Ectodermal cell (in vitro differentiated cells): ENCODE measurements at regions not wholly inside any gene's neighbourhood (a gene's known extent, or its start where the extent isn't known, plus 50 kb on each side); places are given as distances from the start of the nearest gene placed in this dataset.

Experiments
- H3K27ac ChIP-seq: 2 replicates; pipeline ENCODE4 v1.7.0; 2013; ENCODE audit warnings: mild to moderate bottlenecking, low read depth, low read length; ENCODE audit not compliant: insufficient read depth, poor library complexity, severe bottlenecking
- H3K27me3 ChIP-seq: 2 replicates; pipeline ENCODE4 v1.7.0; 2013; ENCODE audit warnings: mild to moderate bottlenecking, low read length; ENCODE audit not compliant: insufficient read depth, control insufficient read depth, poor library complexity, severe bottlenecking
- H3K36me3 ChIP-seq: one replicate; pipeline ENCODE4 v1.7.0; 2013; ENCODE audit warnings: low read length; ENCODE audit not compliant: control insufficient read depth, insufficient read depth
- H3K4me1 ChIP-seq: one replicate; pipeline ENCODE4 v1.7.0; 2013; ENCODE audit warnings: low read length; ENCODE audit not compliant: control insufficient read depth, insufficient read depth
- H3K4me3 ChIP-seq: 2 replicates; pipeline ENCODE4 v1.7.0; 2013; ENCODE audit warnings: low read depth, low read length, control low read depth; ENCODE audit not compliant: insufficient read depth
- H3K9me3 ChIP-seq: 2 replicates; pipeline ENCODE4 v1.7.0; 2013; ENCODE audit warnings: mild to moderate bottlenecking, low read length, moderate library complexity; ENCODE audit not compliant: control insufficient read depth
- WGBS, 2 experiments: methylation state at CpG; one replicate each; pipeline ENCODE4 v1.1.7; 2013; ENCODE audit warnings: missing lambda C conversion rate in 2 of 2; 5-methylcytosine and 5-hydroxymethylcytosine counted together

DNA sequence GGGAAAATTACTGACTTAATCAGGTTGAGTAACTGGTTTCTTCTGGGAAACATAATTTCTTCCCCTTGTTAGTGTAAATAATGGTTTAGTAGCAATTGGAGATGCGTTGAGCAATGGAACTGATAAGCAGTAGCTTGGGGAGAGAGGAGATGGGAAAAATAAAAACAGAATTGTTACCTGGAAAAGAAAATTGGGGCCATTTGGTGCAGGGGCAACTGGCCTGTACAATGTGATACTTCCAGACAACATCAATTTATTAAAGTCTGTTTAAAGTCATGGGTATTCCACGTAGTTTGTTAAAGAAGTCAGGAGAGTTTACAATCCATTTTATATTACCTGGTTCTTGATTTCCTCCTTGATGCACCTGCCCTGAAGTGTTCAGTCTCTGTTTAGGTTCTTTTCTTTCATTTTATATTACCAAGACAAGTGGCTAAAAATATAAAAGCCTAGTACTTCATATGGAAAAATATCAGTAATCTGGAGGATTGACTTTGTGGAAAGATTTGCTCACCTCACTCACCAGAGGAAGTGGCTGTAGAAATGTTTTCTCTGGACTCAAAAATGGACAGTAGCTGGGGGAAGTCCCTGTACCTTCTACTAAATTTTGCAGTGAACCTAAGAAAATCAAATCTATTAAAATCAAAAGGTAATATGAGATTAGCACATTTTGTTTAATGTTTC is 161.0 kb downstream of the DDX1 start:
- Histone ChIP-seq H3K27ac (no peak overlapping the region), H3K4me1 (peaks cover 5% of the 10 kb centered on the region), H3K36me3 (no peaks in the 10 kb centered on the region), H3K4me3 (no peak overlapping the region), H3K9me3 (no peaks in the 10 kb centered on the region), H3K27me3 (no peaks in the 10 kb centered on the region)
- WGBS, 2 experiments = 85 to 100% methylated on average over 2 of the region's 2 CpGs

DNA sequence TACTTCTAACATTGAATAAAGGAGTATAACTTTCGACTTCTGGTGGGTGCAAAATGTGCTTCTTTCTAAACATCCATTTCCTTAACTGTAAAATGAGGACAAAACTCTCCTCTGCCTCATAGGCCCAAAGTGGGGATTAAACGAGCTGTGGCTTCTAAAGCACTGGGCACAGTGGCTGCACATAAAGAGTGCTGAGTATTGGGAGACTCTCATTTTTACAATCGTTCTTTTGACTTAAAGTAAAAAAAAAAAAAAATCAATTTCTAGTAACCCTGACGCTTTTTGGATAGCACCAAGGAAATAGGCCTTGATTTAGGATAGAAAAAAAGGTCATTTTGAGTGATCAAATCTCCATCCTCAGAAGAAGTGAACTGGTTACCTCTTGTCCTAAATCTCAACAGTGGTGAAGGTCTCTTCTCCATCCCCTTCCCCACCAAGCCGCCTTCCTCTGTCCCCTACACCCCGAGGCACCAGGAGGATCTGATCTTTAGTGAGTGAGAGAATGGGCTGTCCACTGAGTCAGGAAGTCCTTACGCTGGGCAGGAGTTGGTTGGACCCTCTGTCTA is 161.6 kb downstream of the DDX1 start:
- 83 to 87% methylated on average over 6 to 7 of the region's 7 CpGs for WGBS, 2 experiments
- Histone ChIP-seq H3K36me3 (no peaks in the 10 kb centered on the region), H3K9me3 (no peaks in the 10 kb centered on the region), H3K4me3 (no peak overlapping the region), H3K4me1 (peaks cover under 1% of the 10 kb centered on the region), H3K27ac (no peak overlapping the region), H3K27me3 (no peaks in the 10 kb centered on the region)

DNA sequence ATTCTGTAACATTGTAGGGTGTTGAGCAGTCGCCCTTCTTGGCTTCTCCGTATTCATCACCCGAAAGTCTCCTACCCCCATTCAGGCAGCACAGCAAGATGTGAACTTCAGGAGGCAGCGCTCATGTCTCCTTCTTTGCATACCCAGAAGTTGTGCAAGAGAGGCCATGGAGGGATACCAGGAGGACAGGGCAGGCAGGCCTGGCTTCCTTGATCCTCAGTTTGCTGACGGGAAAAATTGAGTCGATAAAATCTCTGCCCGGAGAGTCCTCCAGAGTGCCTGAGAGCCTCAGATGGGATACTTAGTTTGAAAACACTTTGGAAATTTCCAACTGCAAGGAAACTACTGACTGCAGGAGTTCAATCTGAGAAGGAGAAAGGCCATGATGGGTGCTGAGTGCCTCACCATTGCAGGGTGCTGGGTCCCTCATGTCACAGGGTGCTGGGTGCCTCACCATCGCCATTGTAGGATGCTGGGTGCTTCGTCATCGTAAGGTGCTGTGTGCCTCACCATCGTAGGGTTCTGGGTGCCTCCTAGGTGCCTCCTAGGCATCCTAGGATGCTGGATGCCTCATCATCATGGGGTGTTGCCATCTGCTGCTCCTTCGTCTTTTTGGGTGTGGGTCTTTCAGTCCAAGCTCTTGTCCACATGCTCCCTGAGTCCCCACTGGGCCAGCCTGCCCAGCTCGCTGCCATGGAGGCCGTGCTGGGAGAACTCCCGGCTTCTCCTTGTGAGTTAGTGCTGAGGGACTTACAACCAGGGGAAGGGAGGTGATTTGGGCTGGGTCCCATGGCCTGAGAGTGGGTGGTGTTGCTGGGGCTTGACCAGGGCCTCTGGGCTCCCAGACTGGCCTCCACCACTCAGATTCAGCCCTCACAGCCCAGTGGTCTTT is 162.4 kb downstream of the DDX1 start:
- H3K4me3 ChIP-seq = no peak overlapping the region
- no peaks in the 10 kb centered on the region for H3K9me3 ChIP-seq
- H3K4me1 ChIP-seq = no peaks in the 10 kb centered on the region
- H3K27me3 ChIP-seq = no peaks in the 10 kb centered on the region
- no peak overlapping the region for H3K27ac ChIP-seq
- WGBS, 2 experiments = 94 to 95% methylated on average over 15 of the region's 15 CpGs
- no peaks in the 10 kb centered on the region for H3K36me3 ChIP-seq

DNA sequence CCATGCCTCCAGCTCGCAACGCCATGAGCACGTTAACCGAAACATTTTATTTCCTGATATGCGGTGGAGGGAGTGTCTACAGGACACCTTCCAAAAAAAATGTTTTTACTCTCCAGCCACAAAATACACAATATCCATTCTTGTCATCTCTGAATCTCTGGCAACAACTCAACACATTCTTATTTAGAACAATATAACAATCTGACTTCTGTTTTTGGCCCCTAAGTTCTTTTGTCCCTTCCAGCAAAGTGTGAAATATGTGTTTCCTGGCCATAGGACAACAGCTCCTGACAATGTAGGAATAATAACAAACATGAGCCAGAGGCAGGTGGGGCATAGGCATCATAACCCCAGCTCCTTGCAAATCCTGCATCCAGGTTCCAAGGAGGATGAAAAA is 163.0 kb downstream of the DDX1 start:
- WGBS, 2 experiments = 95% methylated on average over 5 of the region's 5 CpGs
- Histone ChIP-seq H3K4me3 (no peak overlapping the region), H3K36me3 (no peaks in the 10 kb centered on the region), H3K4me1 (no peaks in the 10 kb centered on the region), H3K9me3 (no peaks in the 10 kb centered on the region), H3K27ac (no peak overlapping the region), H3K27me3 (no peaks in the 10 kb centered on the region)

DNA sequence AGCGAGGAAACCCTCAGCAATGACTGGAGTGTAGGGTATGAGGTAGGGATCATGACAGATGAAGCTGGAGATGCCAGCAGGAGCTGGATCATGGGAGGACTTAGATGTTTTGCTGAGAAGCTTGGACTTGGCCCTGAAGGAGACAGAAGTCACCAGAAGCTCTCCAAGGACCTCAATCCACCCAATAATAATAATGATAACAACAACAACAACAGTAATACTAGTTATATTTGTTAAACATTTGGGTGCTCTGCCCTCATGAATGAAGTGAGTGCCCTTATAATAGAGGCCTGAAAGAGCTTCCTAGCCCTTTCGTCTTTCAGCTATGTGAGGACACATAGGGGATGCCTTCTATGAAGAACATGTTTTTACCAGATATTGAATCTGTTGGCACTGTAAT is 163.9 kb downstream of the DDX1 start:
- Histone ChIP-seq H3K4me3 (no peak overlapping the region), H3K27ac (no peak overlapping the region), H3K36me3 (no peaks in the 10 kb centered on the region), H3K27me3 (no peaks in the 10 kb centered on the region), H3K9me3 (no peaks in the 10 kb centered on the region), H3K4me1 (no peaks in the 10 kb centered on the region)
- 91 to 98% methylated on average over 2 of the region's 2 CpGs for WGBS, 2 experiments

DNA sequence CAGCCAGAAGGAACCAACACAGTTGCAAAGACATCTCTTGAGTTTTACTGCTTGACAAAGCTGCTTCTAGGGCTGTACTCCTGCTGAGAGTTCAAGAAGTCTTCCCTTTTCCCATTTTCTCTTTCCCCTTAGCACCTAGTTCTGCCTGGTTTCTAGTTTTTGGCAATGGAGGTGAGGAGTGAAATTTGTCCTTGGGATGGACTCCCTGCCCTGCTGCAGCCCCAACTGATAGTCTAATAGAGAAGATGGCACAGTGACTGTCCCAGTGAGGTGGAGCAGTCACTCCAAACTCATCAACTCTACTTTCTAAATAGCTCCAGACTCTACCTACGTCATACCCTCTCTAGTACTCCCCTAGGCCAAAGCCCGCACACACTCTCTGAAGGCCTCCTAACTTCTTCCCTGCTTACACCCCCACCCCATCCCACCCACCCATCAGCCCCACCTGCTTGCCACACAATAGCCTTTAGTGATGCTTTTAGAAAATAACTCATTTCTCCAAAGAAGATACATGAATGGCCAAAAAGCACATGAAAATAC is 164.4 kb downstream of the DDX1 start:
- H3K27ac ChIP-seq = no peak overlapping the region
- no peaks in the 10 kb centered on the region for H3K27me3 ChIP-seq
- no peak overlapping the region for H3K4me3 ChIP-seq
- WGBS, 2 experiments = 93 to 95% methylated on average over 2 of the region's 2 CpGs
- H3K9me3 ChIP-seq = no peaks in the 10 kb centered on the region
- H3K4me1 ChIP-seq = no peaks in the 10 kb centered on the region
- H3K36me3 ChIP-seq = no peaks in the 10 kb centered on the region

DNA sequence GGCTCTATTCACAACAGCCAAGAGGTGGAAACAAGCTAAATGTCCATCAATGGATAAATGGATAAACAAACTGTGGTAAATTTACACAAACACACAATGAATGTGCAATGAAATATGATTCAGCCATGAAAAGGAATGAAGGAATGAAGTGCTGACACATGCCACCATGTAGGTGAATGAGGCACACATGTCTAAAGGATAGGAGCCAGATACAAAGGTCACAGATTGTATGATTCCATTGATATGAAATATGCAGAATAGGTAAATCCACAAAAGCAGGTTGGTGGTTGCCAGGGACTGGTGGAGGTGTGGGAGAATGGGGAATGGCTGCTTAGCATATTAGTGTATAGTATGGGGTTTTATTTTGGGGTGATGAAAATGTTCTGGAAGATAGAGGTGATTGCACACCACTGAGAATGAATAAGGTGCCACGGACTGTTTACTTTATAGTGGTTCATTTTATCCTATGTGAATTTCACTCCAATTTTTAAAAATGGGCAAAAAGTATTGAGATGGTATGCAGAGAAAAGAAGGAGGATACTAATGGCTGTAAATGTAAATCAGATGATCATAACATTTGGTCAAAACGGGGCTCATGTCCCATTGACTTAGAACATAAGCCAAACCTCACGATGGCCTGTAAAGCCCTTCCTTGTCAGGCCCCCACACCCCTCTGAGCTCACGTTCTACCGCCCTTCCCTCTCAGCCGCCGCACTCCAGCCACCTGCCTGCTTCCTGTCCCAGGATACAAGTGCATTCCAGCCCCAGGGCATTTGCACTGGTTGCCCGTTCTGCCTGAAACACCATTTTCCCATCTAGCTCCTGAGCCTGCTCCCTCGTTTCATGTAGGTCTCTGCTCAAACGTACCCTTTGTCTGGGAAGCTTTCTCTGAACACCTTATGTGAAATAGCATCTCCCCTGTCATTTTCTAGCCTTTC is 165.5 kb downstream of the DDX1 start:
- H3K27ac ChIP-seq = no peak overlapping the region
- no peaks in the 10 kb centered on the region for H3K9me3 ChIP-seq
- H3K27me3 ChIP-seq = no peaks in the 10 kb centered on the region
- no peaks in the 10 kb centered on the region for H3K4me1 ChIP-seq
- no peak overlapping the region for H3K4me3 ChIP-seq
- H3K36me3 ChIP-seq = no peaks in the 10 kb centered on the region
- WGBS, 2 experiments = 90% methylated on average over 10 of the region's 10 CpGs

DNA sequence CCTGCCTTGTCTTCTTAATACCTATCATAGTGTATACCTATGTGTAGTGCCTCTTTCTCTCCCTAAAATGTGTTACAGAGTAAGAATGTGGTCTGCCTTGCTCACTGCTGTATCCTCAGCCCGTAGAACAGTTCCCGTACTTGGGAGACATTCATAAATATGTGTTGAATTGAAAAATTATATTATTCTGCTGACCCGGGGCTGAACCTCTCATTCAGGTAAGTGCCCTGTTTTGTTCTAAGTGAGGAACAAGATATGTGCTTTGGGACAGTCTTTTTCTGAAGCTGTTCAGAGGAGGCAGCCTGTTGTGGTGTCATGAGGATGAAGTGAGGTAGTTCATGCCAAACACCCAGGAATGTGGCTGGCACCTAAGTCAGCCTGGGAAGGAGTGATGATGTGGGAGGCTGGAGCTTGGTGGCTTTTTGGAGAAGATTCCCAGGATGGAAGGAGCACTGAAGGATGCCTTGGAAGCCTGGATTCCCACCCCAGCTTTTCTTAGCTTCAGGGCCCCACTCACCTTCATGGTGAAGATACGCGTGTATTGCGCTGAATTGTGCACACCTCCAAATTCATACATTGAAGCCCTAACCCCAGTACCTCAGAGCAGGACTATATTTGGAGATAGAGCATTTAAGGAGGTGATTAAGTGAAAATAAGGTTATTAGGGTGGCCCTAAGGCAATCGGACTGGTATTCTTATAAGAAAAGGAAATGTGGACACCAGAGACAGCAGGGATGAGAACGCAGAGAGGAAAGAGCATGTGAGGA is 166.3 kb downstream of the DDX1 start:
- no peak overlapping the region for H3K27ac ChIP-seq
- H3K4me3 ChIP-seq = no peak overlapping the region
- no peaks in the 10 kb centered on the region for H3K9me3 ChIP-seq
- no peaks in the 10 kb centered on the region for H3K4me1 ChIP-seq
- H3K27me3 ChIP-seq = no peaks in the 10 kb centered on the region
- 97% methylated on average over 8 of the region's 8 CpGs for WGBS, 2 experiments
- H3K36me3 ChIP-seq = no peaks in the 10 kb centered on the region

DNA sequence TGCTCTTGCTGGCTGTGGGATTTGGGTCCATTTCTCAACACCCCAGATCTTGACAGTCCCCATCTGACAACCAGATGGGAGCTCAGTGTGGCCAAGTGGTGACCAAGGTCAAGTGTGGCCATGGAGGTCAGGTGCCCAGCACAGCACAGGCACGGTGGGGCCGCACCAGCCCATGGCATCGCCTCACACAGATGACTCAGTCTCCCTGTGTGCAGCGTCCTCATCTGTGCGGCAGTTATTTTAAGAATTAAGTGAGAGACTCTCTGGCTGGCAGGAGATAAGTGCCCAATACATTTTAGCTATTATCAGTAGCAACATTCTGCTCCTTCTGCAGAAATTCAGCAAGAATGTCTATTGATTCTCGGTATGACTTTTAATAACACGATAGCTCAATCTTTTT is 167.2 kb downstream of the DDX1 start:
- Histone ChIP-seq H3K4me1 (no peaks in the 10 kb centered on the region), H3K36me3 (no peaks in the 10 kb centered on the region), H3K27me3 (no peaks in the 10 kb centered on the region), H3K9me3 (no peaks in the 10 kb centered on the region), H3K4me3 (no peak overlapping the region), H3K27ac (no peak overlapping the region)
- 96% methylated on average over 7 of the region's 7 CpGs for WGBS, 2 experiments
